Nephron (organoid): ENCODE measurements at regions not wholly inside any gene's neighbourhood (a gene's known extent, or its start where the extent isn't known, plus 50 kb on each side); places are given as distances from the start of the nearest gene placed in this dataset.

Experiments used
- H3K27ac Mint-ChIP-seq, 3 experiments: 2 replicates each; pipeline ENCODE4 v1.8.0; 2020; ENCODE audit warnings: mixed read lengths in 3 of 3, mild to moderate bottlenecking in 2 of 3, moderate library complexity in 1 of 3
- H3K27me3 Mint-ChIP-seq: 2 replicates; pipeline ENCODE4 v1.8.0; 2021; ENCODE audit warnings: low read depth, mild to moderate bottlenecking, moderate library complexity, mixed read lengths
- H3K36me3 Mint-ChIP-seq: 2 replicates; pipeline ENCODE4 v1.8.0; 2020; ENCODE audit warnings: low read depth, mixed read lengths
- H3K4me1 Mint-ChIP-seq: 2 replicates; pipeline ENCODE4 v1.8.0; 2020; ENCODE audit warnings: mixed read lengths
- H3K4me3 Mint-ChIP-seq, 3 experiments: 2 replicates each; pipeline ENCODE4 v1.8.0; 2020; ENCODE audit warnings: mild to moderate bottlenecking in 3 of 3, mixed read lengths in 3 of 3, moderate library complexity in 2 of 3
- H3K9me3 Mint-ChIP-seq: 2 replicates; pipeline ENCODE4 v1.8.0; 2020; ENCODE audit warnings: mixed read lengths
- TF ChIP-seq, protein P1 (sequence below), 3 experiments: fragments of 200-600 bp; sonication (generic); IDR thresholded peaks; one replicate each; pipeline ENCODE4 v1.5.0; 2021; ENCODE audit warnings: antibody characterized with exemption in 3 of 3; ENCODE audit not compliant: unreplicated experiment in 3 of 3

- no peaks in the 10 kb centered on the region for H3K4me1 Mint-ChIP-seq
- no peak overlapping the region for H3K27ac Mint-ChIP-seq
- TF ChIP-seq, protein P1, sequence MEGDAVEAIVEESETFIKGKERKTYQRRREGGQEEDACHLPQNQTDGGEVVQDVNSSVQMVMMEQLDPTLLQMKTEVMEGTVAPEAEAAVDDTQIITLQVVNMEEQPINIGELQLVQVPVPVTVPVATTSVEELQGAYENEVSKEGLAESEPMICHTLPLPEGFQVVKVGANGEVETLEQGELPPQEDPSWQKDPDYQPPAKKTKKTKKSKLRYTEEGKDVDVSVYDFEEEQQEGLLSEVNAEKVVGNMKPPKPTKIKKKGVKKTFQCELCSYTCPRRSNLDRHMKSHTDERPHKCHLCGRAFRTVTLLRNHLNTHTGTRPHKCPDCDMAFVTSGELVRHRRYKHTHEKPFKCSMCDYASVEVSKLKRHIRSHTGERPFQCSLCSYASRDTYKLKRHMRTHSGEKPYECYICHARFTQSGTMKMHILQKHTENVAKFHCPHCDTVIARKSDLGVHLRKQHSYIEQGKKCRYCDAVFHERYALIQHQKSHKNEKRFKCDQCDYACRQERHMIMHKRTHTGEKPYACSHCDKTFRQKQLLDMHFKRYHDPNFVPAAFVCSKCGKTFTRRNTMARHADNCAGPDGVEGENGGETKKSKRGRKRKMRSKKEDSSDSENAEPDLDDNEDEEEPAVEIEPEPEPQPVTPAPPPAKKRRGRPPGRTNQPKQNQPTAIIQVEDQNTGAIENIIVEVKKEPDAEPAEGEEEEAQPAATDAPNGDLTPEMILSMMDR (IDR thresholded peaks at IDR 0.05; ENCODE audit: unreplicated experiment in 3 of 3), result no peak
- no peaks in the 10 kb centered on the region for H3K36me3 Mint-ChIP-seq
- no peaks in the 10 kb centered on the region for H3K27me3 Mint-ChIP-seq
- no peaks in the 10 kb centered on the region for H3K9me3 Mint-ChIP-seq
- no peak overlapping the region for H3K4me3 Mint-ChIP-seq
These were observed 242.9 kb downstream of the VGLL3 start for GRCh38 chr3:86748015-86748414.

- TF ChIP-seq, protein P1 (IDR thresholded peaks at IDR 0.05; ENCODE audit: unreplicated experiment in 3 of 3), result no peak
- Mint-ChIP-seq H3K9me3 (no peaks in the 10 kb centered on the region), H3K4me1 (no peaks in the 10 kb centered on the region), H3K36me3 (no peaks in the 10 kb centered on the region), H3K27ac (no peak overlapping the region), H3K4me3 (no peak overlapping the region), H3K27me3 (no peaks in the 10 kb centered on the region)
These were observed 246.9 kb downstream of the VGLL3 start for GRCh38 chr3:86744051-86744450.

GRCh38 chr3:86743233-86743632 lies 247.7 kb downstream of the VGLL3 start:
- Mint-ChIP-seq H3K4me1 (no peaks in the 10 kb centered on the region), H3K27ac (no peak overlapping the region), H3K9me3 (no peaks in the 10 kb centered on the region), H3K27me3 (no peaks in the 10 kb centered on the region), H3K36me3 (no peaks in the 10 kb centered on the region), H3K4me3 (no peak overlapping the region)
- TF ChIP-seq, protein P1 (IDR thresholded peaks at IDR 0.05; ENCODE audit: unreplicated experiment in 3 of 3), result no peak

- H3K9me3 Mint-ChIP-seq, result no peaks in the 10 kb centered on the region
- no peak overlapping the region for H3K27ac Mint-ChIP-seq
- H3K27me3 Mint-ChIP-seq, result no peaks in the 10 kb centered on the region
- no peak overlapping the region for H3K4me3 Mint-ChIP-seq
- H3K4me1 Mint-ChIP-seq, result no peaks in the 10 kb centered on the region
- TF ChIP-seq, protein P1 (IDR thresholded peaks at IDR 0.05; ENCODE audit: unreplicated experiment in 3 of 3), result no peak
- no peaks in the 10 kb centered on the region for H3K36me3 Mint-ChIP-seq
These were observed 250.2 kb downstream of the VGLL3 start for GRCh38 chr3:86740751-86741150.

GRCh38 chr3:86739244-86739643 lies 251.7 kb downstream of the VGLL3 start:
- Mint-ChIP-seq H3K36me3 (no peaks in the 10 kb centered on the region), H3K4me3 (no peak overlapping the region), H3K27me3 (no peaks in the 10 kb centered on the region), H3K27ac (no peak overlapping the region), H3K9me3 (no peaks in the 10 kb centered on the region), H3K4me1 (no peaks in the 10 kb centered on the region)
- TF ChIP-seq, protein P1 (IDR thresholded peaks at IDR 0.05; ENCODE audit: unreplicated experiment in 3 of 3), result no peak

DNA sequence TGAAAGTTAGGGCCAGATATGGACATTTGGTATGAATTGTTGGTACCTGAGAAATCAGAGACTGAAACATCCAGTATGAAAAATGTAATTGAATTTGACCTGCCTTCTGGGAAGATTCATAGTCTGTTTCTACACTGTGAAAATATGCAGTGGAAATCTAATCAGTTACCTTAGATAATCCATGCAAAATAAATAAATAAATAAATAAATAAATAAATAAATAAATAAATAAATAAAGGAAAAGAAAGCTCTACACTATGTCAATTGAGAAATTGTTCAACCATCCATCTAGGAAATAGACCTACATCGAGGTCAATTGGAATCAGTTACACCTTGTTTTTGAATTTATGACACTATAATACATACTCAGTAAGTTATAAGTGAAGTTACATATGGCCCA lies 252.3 kb downstream of the VGLL3 start:
- H3K4me3 Mint-ChIP-seq, result no peak overlapping the region
- TF ChIP-seq, protein P1 (IDR thresholded peaks at IDR 0.05; ENCODE audit: unreplicated experiment in 3 of 3), result no peak
- H3K27ac Mint-ChIP-seq, result no peak overlapping the region
- H3K27me3 Mint-ChIP-seq, result no peaks in the 10 kb centered on the region
- no peaks in the 10 kb centered on the region for H3K36me3 Mint-ChIP-seq
- H3K4me1 Mint-ChIP-seq, result no peaks in the 10 kb centered on the region
- H3K9me3 Mint-ChIP-seq, result no peaks in the 10 kb centered on the region
